ENCODE measurements at regions not wholly inside any gene's neighbourhood (a gene's known extent, or its start where the extent isn't known, plus 50 kb on each side); places are given as distances from the start of the nearest gene placed in this dataset.

GRCh38 chr2:118431165-118431517 lies 342.9 kb downstream of the INSIG2 start:
- no peak for TF ChIP-seq CTCF (IDR thresholded peaks at IDR 0.05)
- no peak for TF ChIP-seq POLR2A (IDR thresholded peaks at IDR 0.05)
